ENCODE measurements at regions not wholly inside any gene's neighbourhood (a gene's known extent, or its start where the extent isn't known, plus 50 kb on each side); places are given as distances from the start of the nearest gene placed in this dataset.

DNA sequence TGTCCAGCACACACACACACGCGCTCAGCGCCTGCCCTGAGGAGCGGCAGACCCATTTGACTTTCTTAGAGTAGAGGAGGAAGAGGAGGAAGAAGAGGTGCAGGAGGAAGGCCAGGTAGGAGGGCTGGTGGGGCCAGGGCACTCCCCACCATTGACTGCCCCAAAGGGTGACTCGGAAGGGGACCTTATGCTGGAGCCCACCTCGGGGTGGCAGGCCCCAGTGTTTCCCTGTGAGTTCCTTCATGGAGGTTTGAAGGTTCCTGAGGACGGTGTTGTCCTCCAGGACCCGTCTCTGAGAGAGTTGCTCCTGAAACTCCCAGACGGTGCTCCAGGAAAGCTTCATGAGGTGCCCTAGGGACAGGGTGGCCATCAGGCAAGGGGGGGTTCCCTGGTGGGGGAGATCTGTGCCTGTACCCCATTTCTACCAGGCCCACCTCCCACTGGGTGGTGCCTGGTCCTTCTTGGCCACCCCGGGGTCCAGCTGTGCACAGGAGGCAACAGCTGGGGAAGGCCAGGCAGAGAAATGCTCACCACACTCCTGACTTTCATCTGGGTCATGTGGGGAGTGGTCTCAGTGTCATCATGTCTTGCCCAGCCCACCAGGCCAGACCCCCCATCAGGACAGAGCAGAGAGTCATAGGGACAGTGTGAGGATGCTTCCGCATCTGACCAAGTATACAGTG is 89.5 kb downstream of the TNFRSF13B start:
- TF ChIP-seq NBN (IDR thresholded peaks at IDR 0.05; ENCODE audit: low read depth): no peak
- TF ChIP-seq, protein P1, sequence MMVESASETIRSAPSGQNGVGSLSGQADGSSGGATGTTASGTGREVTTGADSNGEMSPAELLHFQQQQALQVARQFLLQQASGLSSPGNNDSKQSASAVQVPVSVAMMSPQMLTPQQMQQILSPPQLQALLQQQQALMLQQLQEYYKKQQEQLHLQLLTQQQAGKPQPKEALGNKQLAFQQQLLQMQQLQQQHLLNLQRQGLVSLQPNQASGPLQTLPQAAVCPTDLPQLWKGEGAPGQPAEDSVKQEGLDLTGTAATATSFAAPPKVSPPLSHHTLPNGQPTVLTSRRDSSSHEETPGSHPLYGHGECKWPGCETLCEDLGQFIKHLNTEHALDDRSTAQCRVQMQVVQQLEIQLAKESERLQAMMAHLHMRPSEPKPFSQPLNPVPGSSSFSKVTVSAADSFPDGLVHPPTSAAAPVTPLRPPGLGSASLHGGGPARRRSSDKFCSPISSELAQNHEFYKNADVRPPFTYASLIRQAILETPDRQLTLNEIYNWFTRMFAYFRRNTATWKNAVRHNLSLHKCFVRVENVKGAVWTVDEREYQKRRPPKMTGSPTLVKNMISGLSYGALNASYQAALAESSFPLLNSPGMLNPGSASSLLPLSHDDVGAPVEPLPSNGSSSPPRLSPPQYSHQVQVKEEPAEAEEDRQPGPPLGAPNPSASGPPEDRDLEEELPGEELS (CRISPR knock-in tag; IDR thresholded peaks at IDR 0.05; ENCODE audit: borderline replicate concordance): no peak
- no peak for TF ChIP-seq ZNF274 (IDR thresholded peaks at IDR 0.05; ENCODE audit: borderline replicate concordance, low read depth, low read length)
- no peak for TF ChIP-seq KDM5B (IDR thresholded peaks at IDR 0.05; ENCODE audit: insufficient replicate concordance, low read depth, low read length)
- TF ChIP-seq POLR2A (conservative IDR thresholded peaks at IDR 0.05): no peak
- TF ChIP-seq MYNN (IDR thresholded peaks at IDR 0.05): no peak
- TF ChIP-seq MYNN (CRISPR knock-in tag; IDR thresholded peaks at IDR 0.05): no peak
- TF ChIP-seq TOE1 (IDR thresholded peaks at IDR 0.05; ENCODE audit: borderline replicate concordance): no peak
- no peak for TF ChIP-seq TOE1 (CRISPR knock-in tag; IDR thresholded peaks at IDR 0.05; ENCODE audit: borderline replicate concordance, low read depth)
- TF ChIP-seq POLR2B (IDR thresholded peaks at IDR 0.05; ENCODE audit: low read depth, partially characterized antibody): no peak
- TF ChIP-seq GATAD2B (IDR thresholded peaks at IDR 0.05; ENCODE audit: borderline replicate concordance): no peak

Measured in K562 (cell line).